Lower lobe of right lung (tissue), 2 donors: ENCODE measurements at regions not wholly inside any gene's neighbourhood (a gene's known extent, or its start where the extent isn't known, plus 50 kb on each side); places are given as distances from the start of the nearest gene placed in this dataset.

Experiments used
- ATAC-seq, 2 donors: fragments of 200-7000 bp; cut with Tn5 transposase; one replicate each; pipeline ENCODE4 v1.9.1; 2020 to 2022; ENCODE audit warnings: mild to moderate bottlenecking in 2 of 2, moderate library complexity in 2 of 2
- DNase-seq: peaks from one replicate; pipeline ENCODE4 v3.0.0-alpha.2; 2020
- H3K27ac ChIP-seq: fragments of 200-600 bp; one replicate; pipeline ENCODE4 v1.8.0; 2022
- H3K27me3 ChIP-seq: fragments of 200-600 bp; one replicate; pipeline ENCODE4 v1.8.0; 2022; ENCODE audit warnings: low read depth
- H3K36me3 ChIP-seq: fragments of 200-600 bp; one replicate; pipeline ENCODE4 v1.8.0; 2022; ENCODE audit warnings: mild to moderate bottlenecking
- H3K4me1 ChIP-seq: fragments of 200-600 bp; one replicate; pipeline ENCODE4 v1.8.0; 2022
- H3K4me3 ChIP-seq: fragments of 200-600 bp; one replicate; pipeline ENCODE4 v1.8.0; 2022; ENCODE audit warnings: mild to moderate bottlenecking
- H3K9me3 ChIP-seq: fragments of 200-600 bp; one replicate; pipeline ENCODE4 v1.8.0; 2022
- intact Hi-C: fragments of 100-400 bp; cut with DNase I; formaldehyde crosslinking; loops from one replicate; pipeline ENCODE4 v1.11.0; 2022
- TF ChIP-seq, protein P1 (sequence below): fragments of 200-600 bp; IDR thresholded peaks from one replicate; pipeline ENCODE4 v1.8.0; 2022; ENCODE audit warnings: antibody characterized with exemption, mild to moderate bottlenecking
- donor health status: DM: no; HTN: yes; CAD: no; lungs with severe emphysema.

DNA sequence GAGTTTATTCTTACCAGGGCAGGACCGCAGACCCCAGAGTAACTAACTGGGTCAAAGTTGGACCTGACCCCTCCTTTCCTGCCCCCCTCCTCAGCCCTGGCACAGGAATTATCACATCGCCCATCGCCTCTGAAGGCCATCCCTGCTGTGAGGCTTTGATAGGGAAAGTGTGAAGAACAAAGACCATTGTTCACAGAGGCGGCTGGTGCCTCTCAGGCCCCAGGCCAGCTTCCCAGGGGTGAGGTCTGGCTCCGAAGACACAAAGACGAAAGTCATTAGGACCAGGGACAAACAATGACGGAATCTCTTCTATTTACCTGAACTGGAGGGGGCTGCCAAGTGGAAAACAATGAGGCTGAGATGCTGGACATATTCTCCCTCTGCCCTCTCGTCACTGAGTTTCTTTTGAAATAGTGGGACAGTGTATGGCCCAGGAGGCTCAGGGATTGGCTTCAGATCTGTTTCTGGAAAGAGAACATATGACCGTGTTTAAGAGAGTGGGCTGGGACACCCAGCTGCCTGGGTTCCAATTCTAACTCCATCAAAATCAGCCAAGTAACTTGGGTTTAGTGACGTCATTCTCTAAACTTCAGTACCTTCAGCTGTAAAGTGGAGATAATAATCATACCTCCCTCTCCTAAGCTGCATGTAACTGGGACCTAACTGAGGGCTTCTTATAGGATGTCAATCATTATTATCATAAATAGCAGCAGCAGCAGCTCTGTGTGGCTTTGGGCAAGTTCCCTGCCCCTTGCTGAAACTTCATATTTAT is 769.4 kb downstream of the MED13L start:
- ATAC-seq (peak in 1 of 2 donors; percentile 23), DNase-seq (peak; percentile 40)
- Histone ChIP-seq H3K9me3 (peaks cover 5% of the 10 kb centered on the region), H3K36me3 (no peaks in the 10 kb centered on the region), H3K27me3 (no peaks in the 10 kb centered on the region), H3K27ac (no peak overlapping the region), H3K4me1 (peaks cover 13% of the 10 kb centered on the region), H3K4me3 (no peak overlapping the region)
- TF ChIP-seq, protein P1, sequence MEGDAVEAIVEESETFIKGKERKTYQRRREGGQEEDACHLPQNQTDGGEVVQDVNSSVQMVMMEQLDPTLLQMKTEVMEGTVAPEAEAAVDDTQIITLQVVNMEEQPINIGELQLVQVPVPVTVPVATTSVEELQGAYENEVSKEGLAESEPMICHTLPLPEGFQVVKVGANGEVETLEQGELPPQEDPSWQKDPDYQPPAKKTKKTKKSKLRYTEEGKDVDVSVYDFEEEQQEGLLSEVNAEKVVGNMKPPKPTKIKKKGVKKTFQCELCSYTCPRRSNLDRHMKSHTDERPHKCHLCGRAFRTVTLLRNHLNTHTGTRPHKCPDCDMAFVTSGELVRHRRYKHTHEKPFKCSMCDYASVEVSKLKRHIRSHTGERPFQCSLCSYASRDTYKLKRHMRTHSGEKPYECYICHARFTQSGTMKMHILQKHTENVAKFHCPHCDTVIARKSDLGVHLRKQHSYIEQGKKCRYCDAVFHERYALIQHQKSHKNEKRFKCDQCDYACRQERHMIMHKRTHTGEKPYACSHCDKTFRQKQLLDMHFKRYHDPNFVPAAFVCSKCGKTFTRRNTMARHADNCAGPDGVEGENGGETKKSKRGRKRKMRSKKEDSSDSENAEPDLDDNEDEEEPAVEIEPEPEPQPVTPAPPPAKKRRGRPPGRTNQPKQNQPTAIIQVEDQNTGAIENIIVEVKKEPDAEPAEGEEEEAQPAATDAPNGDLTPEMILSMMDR = no peak
- intact Hi-C loops = no loop called here

DNA sequence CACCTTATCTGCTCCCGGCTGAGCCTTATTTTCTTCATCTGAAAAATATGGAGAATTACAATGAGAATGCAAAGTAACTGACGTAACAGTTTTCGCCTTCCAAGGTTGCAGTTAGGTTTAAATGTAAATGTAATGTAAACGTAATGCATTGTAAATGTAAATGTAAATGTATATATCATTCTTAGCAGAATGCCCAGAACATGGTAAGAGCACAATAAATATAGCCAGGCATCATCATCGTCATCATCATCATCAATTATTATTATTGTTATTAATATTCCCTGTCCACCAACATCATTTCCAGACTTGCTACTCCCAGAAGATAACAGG is 770.0 kb downstream of the MED13L start:
- H3K4me3 ChIP-seq = no peak overlapping the region
- H3K4me1 ChIP-seq = peaks cover 13% of the 10 kb centered on the region
- TF ChIP-seq, protein P1 = no peak
- H3K27ac ChIP-seq = no peak overlapping the region
- DNase-seq = no peak
- ATAC-seq = no peak
- intact Hi-C loops = no loop called here
- no peaks in the 10 kb centered on the region for H3K36me3 ChIP-seq
- H3K27me3 ChIP-seq = no peaks in the 10 kb centered on the region
- H3K9me3 ChIP-seq = no peaks in the 10 kb centered on the region

DNA sequence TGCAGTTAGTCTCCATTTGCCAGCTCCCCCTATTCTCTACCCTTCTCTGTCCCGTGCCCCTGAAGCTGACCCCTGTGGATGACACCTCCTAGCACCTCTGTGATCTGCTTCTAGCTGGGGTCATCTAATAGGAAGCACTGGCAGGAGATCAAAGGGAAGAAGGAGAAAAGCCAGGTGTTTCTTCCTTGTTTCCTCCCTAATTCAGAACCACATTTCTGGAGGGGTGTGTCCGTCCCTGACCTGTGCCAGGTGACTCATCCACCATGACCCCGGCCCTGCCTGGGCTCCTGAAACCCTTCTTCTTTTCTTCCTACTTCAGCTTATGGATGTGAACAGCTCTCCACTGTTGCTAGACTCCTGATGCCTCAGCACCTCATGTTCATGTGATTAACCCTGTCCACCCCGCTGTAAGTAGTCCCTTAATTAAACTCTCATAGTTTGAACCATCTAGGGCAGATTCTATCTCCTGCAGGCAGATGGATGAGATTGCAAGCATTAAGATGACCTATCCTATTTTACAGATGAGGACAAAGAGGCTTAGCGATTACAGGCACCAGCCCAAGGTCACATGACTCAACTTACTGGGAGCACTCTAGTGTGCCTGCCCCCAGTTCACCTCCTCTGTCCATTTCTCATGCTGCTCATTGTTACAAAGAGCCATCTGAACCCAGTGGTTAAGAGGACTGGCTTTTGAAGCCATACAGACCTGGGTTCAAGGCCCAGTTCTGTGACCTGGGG is 770.5 kb downstream of the MED13L start:
- H3K27ac ChIP-seq = no peak overlapping the region
- intact Hi-C loops = no loop called here

DNA sequence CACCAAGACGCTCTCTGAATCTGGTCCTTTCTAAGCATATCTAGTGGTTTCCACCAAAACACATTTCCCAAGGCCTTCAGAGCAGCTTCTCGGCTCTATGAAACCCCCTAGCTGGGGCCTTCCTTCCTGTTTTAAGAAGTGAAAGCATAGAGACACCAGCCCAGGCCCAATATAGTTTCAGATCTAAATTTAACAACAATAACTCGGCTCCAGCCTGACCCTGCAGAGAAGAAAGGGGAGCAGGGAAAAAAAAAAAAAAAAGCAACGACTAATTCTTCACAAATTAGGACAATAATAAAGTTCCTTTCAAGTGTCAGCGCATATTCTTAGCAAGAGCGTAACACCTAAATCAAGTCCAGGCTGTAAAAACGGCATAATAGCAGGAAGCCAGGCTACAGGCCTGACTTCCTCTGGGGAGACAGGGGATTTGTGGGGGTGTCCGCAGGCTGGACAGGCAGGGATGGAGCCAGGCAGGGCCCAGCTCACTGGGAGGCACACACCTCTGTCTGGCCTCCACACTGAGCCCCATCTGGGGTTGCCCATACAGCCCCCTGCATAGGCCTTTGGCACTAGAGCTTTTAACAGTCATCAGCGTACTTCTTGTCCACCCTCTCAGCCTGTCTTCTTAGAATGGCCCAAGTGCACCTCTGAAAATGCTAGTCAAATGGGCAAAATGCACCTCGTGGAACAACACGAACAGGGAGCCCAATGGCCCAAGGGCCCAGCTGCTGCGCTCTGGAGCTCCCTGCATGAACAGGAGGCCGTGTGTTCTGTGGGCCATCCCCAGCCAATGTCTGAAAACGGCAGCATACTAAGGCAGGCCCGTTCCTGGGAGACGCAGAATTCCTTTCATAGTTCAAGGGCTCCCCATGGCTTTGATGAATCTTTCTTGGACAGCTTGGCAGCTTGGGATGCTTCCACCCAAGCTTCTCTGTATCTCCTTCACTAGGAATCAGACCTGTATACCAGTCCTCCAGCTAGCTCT is 772.9 kb downstream of the MED13L start:
- no peak overlapping the region for H3K27ac ChIP-seq

More for the DNA sequence above, 770.5 kb downstream of the MED13L start:
- no peak for DNase-seq
- no peak for ATAC-seq
- no peaks in the 10 kb centered on the region for H3K9me3 ChIP-seq
- H3K36me3 ChIP-seq = no peaks in the 10 kb centered on the region
- no peaks in the 10 kb centered on the region for H3K27me3 ChIP-seq
- peaks cover 13% of the 10 kb centered on the region for H3K4me1 ChIP-seq
- TF ChIP-seq, protein P1 = no peak
- no peak overlapping the region for H3K4me3 ChIP-seq

DNA sequence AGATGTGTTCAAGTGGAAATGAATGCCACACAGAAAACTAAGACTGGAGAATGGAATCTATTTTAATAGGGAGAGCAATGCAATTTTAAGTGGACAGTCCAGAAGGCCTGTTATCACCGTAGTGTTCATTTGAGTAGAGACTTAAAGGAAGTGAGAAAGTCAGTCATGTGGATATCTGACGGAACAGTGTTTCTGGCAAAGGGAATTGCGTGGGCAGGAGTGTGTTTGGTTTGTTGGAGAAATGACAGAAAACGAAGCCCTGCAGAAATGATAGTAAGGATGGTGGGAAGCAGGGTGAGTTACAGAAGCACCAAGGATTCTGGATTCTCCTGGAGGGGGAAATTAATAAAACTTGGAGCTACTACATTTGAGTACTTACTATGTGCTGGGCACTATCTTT is 776.6 kb downstream of the MED13L start:
- Histone ChIP-seq H3K27me3 (no peaks in the 10 kb centered on the region), H3K9me3 (no peaks in the 10 kb centered on the region), H3K4me3 (no peak overlapping the region), H3K4me1 (peaks cover 13% of the 10 kb centered on the region), H3K36me3 (no peaks in the 10 kb centered on the region), H3K27ac (no peak overlapping the region)
- ATAC-seq (no peak), DNase-seq (no peak)
- TF ChIP-seq, protein P1 = no peak
- intact Hi-C loops = no loop called here

More for the DNA sequence above, 772.9 kb downstream of the MED13L start:
- TF ChIP-seq, protein P1 = no peak
- no peaks in the 10 kb centered on the region for H3K9me3 ChIP-seq
- intact Hi-C loops = no loop called here
- H3K4me3 ChIP-seq = no peak overlapping the region
- peaks cover 13% of the 10 kb centered on the region for H3K4me1 ChIP-seq
- no peak for DNase-seq
- no peaks in the 10 kb centered on the region for H3K27me3 ChIP-seq
- no peaks in the 10 kb centered on the region for H3K36me3 ChIP-seq
- ATAC-seq = peak in 1 of 2 donors; percentile 29
